GM18520 (cell line): ENCODE measurements at regions not wholly inside any gene's neighbourhood (a gene's known extent, or its start where the extent isn't known, plus 50 kb on each side); places are given as distances from the start of the nearest gene placed in this dataset.
A peak's percentile ranks its signal among the peaks of the same experiment; 100 is the strongest.
"Not testable (repeated sequence)": the region's sequence is repeated elsewhere in the genome, so short reads cannot be mapped to it uniquely, and the experiment has no call there.

Source experiments
- ATAC-seq: cut with Tn5 transposase; IDR thresholded peaks from one replicate; pipeline ENCODE4 v1.9.1; 2021; ENCODE audit not compliant: unreplicated experiment

DNA sequence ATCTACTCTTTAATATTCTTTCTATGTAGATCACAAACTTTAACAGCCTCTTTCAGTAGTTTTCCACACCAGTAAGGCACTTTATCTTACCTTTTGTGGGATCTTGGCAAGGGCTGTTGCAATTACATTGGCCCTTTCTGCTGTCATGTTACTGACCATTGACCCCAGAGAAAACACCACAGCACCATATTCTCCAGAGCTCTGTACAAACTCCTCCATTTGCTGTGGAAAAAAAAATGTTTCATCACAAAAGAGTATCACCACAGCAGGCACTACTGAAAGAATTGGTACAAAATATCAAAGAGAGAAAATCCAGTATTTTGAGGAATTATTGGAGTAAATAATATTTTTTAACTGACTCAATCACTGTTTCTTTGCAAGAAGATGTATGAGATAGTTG is 62.3 kb upstream of the UGT2A3 start:
- not testable (repeated sequence) for ATAC-seq

DNA sequence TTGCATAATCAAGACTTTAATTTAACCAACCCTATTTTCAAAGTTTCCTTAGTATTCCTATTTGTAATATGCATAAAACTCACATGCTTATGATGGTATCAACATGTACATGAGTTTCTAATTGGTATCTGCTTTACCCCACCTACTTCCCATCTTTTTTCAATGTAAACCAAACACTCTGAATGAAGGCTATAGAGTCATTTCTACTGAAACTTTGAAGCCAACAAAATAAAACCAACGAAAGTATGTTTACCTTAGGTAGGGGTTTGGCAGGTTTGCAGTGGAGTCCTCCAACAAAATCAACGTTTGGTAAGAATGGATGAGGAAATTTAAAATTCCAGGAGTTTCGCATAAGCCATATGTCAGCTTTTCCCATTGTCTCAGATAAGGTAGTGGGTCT is 66.4 kb upstream of the UGT2A3 start:
- not testable (repeated sequence) for ATAC-seq

DNA sequence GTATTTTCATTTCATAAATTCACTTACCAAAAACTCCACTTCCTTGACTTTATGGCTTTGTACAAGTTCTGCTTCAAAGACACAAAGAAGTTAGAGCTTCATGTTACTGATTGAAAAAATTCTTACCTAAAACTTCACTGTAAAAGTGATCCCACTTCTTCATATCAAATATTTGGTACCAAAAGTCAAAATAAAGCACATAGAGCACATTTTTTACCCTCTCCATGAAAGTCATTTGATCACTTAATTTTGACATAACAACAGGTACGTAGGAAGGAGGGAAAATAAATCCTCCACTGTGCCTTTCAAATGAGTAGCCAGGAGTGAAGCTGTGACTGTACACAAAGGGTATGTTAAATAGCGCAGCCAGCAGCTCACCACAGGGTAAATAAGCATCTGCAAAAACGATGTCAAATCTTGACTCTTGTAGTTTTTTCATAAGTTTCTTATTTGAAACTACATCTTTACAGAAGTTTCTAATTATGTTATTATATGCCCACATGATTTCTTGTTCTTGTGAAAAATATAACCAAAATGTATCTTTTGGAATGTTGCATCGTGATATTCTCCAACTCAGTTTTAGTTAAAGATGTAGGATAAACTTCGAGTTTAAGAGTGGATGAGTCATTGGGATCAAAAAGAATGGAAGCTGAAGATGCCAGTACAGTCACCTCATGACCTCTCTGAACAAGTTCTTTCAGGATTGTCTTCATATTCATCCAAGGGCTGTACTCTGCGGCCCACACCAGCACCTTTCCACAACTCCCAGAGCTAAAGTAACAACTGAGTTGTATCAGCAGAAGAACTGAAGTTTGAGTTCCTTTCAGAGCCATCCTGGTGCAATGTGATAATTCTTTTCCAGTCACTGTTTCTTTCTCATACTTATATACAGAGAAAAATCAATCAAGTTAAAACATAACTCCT is 68.2 kb upstream of the UGT2A3 start:
- not testable (repeated sequence) for ATAC-seq

DNA sequence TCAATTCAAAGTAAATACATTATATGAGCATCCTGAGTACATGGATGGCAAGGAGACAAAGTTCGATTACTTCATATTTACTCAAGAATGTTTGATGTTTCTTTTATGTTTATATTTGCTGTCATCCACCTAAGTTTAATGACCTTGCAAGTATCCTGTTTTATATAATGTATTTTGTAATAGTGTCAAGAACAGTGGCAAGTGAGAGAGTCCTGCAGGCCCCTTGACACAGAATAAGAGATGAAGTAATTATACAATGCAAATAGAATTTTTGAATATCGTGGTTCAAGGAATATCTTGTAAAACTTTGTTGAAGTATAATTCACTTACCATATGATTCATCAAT is 68.8 kb upstream of the UGT2A3 start:
- ATAC-seq: not testable (repeated sequence)

DNA sequence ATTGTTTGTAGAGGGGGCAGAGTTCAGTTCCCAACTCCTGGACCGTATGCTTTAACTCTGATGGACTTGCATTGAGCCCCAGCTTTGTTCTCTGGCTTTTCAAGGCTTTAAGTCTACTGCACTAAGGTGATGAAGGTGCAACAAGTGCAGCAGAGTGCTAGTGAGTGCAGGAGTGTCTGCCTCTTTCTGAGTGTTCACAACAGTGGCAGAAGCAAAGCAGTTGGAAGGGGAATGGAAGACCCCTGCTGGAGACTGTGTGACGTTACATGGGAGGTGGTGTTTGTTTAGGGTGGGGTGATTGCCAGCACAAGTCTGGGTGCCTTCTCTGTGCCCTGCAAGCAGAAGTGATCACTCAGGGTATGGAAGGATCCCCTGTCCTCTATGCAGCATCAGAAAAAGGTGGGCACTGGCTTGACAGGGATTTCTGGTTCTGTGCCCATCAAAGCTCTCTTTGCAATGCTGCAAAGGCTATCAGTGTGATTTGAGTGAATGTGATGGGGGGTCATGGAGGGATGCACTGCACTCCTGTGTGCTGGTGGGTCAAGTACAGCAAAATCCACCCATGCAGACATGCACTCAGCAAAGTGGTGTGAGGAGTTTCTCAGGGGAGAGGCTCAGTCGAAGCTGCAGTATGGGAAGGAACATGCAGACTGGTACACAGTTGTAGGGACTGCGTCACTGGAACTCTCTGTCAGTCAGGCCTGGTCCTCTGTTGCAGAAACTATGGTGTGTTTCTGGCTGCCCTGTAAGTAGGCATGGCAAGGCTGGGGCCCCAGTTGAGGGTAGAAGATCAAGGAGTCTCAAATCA is 70.9 kb upstream of the UGT2B7 start:
- ATAC-seq: peak; percentile 61

DNA sequence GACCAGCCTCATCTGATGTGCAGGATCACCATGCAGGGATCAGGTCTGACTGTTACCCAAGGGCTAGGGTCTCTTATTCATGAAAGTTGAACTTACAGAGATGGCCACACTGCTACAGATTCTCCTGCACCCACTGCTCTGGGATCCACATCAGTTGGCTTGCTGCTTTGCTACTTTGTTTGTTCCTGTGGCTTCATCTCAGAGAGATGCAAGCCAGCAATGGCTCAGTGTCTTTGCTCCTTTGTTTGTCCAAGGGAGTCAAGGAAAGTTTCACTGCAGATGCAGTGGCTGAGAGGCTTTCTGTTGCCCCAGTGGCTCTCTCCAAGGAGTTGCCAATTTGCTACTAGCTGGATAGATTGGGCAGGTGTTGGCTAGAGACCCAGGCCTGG is 70.3 kb upstream of the UGT2B7 start:
- ATAC-seq: no peak

DNA sequence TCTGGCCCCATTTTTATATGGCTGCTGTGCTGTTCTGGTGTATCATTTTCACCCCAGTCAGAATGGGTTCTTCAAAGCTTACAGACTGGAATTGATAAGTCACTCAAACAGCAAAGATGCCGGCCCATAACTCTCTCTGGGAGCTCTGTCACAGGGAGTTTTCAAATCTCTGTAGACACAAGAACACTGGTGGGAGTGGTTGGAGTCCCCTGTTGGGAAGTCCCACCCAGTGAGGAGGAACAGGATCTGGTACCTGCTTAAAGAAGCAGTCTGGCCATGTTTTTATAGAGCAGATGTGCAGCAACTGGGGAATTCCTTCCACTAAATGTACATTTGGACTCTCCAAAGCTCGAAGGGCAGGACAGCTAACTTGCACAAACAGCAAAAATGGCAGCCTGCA is 69.3 kb upstream of the UGT2B7 start:
- ATAC-seq: no peak

DNA sequence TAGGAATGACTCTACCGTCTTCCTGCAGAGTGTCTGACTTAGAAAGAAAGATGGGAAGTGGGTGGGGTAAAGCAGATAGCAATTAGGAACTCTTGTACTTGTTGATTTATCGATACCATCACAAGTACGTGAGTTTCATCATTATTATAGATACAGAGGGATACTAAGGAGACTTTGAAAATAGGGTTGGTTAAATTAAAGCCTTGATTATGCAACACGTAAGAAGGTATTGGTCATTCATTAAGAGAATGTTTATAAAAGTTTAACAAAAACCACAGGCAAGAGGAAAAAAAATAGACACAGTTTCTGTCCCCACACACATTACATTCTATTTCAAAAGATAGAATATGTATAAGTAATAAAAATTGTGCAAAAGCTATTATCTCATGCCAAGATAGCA is 65.9 kb upstream of the UGT2B7 start:
- ATAC-seq: no peak

DNA sequence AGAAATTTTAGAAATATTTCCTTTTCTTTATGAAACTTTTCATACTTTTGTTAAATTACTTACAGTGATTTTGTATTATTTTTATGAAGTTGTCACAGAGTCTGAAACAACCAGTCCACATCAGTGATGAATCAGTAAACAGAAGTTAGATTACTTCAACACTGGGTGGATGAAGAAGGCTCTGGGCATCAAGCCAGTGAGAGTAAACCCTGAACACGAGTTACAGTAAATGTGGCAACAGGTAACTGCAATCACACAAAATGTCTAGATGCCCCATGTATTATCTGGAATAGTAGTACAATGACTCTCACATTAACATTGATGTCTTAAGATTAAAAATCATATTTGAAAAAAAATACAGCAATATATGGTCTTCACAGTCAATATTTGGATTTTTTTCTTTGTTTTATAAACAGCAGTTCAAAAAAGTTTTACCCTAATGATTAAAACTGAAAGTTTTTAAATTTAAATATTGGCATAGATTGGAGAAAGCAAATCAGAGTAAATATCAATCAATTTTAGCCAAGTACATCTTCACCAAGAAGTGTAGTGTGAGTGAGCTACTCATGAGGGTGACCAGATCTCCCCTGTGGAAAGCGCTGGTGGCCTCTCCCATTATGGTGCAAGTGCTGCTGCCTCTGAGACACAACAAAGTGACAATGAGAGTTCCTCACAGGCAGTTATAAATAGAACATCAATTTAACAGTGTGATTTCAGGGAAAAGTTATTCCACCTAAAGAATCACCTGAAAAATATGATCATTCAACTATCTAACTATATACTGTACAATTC is 63.2 kb upstream of the UGT2B7 start:
- ATAC-seq: no peak

DNA sequence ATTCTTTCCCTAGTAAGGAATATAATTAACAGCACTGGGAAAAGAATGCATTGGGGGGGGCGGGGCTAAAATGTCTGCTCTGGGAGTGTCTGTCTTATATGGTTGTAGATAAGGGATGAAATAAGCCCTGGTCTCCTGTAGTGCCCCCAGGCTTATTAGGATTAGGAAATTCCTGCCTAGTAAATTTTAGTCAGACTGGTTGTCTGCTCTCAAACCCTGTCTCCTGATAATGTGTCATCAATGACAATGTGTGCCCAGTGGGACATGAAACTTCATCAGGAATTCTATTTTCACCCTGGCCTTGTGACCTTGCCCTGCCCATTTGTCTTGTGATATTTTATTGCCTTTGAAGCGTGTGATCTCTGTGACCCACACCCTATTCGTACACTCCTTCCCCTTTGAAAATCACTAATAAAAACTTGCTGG is 61.9 kb upstream of the UGT2B7 start:
- not testable (repeated sequence) for ATAC-seq

DNA sequence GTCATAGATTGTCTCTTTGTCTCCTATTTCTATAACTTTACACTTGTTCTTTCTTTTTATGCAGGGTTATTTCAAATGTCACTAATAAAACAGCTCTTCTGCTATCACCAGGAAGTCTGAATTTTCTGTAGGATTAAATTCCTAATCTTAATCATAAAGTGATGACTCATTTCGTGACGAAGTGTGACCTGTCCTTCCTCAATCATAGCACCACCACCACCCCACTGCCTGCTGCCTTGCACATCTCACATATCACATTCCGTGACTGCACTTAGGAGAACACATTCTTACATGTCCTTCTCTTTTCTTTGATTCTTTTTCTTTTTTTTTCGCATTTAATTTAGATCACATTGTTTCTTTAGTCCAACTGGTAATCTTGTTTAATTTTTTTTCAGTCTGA is 57.7 kb upstream of the UGT2B7 start:
- ATAC-seq: no peak

DNA sequence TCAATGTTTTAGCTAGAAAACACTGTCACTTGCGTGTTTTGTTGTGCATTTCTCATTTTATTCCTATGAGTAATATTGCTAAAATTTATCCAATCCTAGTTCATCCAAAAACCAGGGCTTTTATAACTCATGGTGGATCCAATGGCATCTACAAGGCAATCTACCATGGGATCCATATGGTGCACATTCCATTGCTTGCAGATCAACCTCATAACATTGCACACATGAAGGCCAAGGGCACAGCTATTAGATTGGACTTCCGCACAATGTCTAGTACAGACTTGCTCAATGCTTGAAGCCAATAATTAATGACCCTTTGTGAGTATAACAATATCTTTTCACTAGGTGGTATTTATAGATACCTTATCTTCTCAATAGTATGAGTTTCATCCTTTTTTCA is 57.2 kb upstream of the UGT2B7 start:
- ATAC-seq: no peak

DNA sequence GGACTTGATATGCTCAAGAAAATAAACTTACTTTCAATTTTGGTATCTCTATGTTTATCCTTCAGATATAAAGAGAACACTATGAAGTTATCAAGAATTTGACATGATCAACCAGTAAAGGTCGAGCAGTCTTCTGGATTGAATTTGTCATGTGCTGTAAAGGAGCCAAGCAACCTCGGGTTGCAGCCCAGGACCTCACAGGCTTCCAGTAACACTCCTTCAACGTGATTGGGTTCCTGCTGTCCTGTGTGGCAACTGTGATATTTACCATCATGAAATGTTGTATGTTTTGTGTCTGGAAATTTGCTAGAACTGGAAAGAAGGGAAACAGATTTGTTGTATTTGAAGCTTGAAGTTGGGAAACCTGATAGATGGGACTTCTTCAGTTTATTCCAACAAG is 52.0 kb upstream of the UGT2B7 start:
- ATAC-seq: no peak
